CD4-positive, alpha-beta T cell (primary cell): ENCODE measurements at regions not wholly inside any gene's neighbourhood (a gene's known extent, or its start where the extent isn't known, plus 50 kb on each side); places are given as distances from the start of the nearest gene placed in this dataset.

Experiments used
- ATAC-seq: fragments of 200-7000 bp; cut with Tn5 transposase; one replicate; pipeline ENCODE4 v1.10.0; 2022; ENCODE audit warnings: mild to moderate bottlenecking; ENCODE audit not compliant: poor library complexity
- CTCF ChIA-PET: fragments of 350-600 bp; sonication (Branson Sonifier 250); formaldehyde crosslinking; loops from one replicate; lab custom pipeline; 2021; ENCODE audit warnings: antibody characterized with exemption, inconsistent platforms; lab: Charles Lee
- POLR2A ChIA-PET: fragments of 350-600 bp; sonication (Branson Sonifier 250); formaldehyde crosslinking; loops from one replicate; lab custom pipeline; 2021; ENCODE audit warnings: antibody characterized with exemption, inconsistent platforms; lab: Charles Lee
- DNase-seq, 14 experiments: peaks; one replicate each; pipeline ENCODE4 v3.0.0-alpha.2; 2013 to 2020; ENCODE audit warnings: mixed read lengths in 2 of 14
- H3K27ac ChIP-seq, 2 donors: one replicate each; pipeline versions ENCODE4 v1.5.1 to v1.7.0; 2013; ENCODE audit warnings: low read length in 2 of 2, low read depth in 1 of 2, mild to moderate bottlenecking in 1 of 2
- H3K27me3 ChIP-seq, 2 experiments: 1 replicate in 1 of 2; 2 replicates in 1 of 2; pipeline versions ENCODE4 v1.6.1 to v1.7.0; 2013; ENCODE audit warnings: low read length in 2 of 2, control low read depth in 1 of 2, mild to moderate bottlenecking in 1 of 2, moderate library complexity in 1 of 2; ENCODE audit not compliant: insufficient read depth in 2 of 2, control insufficient read depth in 1 of 2
- H3K36me3 ChIP-seq: one replicate; pipeline ENCODE4 v1.6.1; 2013; ENCODE audit warnings: low read length, control low read depth; ENCODE audit not compliant: insufficient read depth
- H3K4me1 ChIP-seq: one replicate; pipeline ENCODE4 v1.6.1; 2013; ENCODE audit warnings: low read length, control low read depth; ENCODE audit not compliant: insufficient read depth
- H3K4me3 ChIP-seq: one replicate; pipeline ENCODE4 v1.5.1; 2013; ENCODE audit warnings: mild to moderate bottlenecking, low read length, moderate library complexity
- H3K9me3 ChIP-seq, 2 experiments: 1 replicate in 1 of 2; 2 replicates in 1 of 2; pipeline versions ENCODE4 v1.6.1 to v1.7.0; 2013; ENCODE audit warnings: low read length in 2 of 2, mild to moderate bottlenecking in 2 of 2, control low read depth in 1 of 2, moderate library complexity in 1 of 2; ENCODE audit not compliant: control insufficient read depth in 1 of 2, insufficient read depth in 1 of 2
- H3K27ac Mint-ChIP-seq: one replicate; pipeline ENCODE4 v1.8.0; 2020; ENCODE audit warnings: mixed read lengths
- H3K27me3 Mint-ChIP-seq: one replicate; pipeline ENCODE4 v1.8.0; 2021; ENCODE audit warnings: mixed read lengths
- H3K36me3 Mint-ChIP-seq: one replicate; pipeline ENCODE4 v1.8.0; 2021; ENCODE audit warnings: low read depth, mixed read lengths
- H3K4me1 Mint-ChIP-seq: one replicate; pipeline ENCODE4 v1.8.0; 2021; ENCODE audit warnings: low read depth, mixed read lengths
- H3K4me3 Mint-ChIP-seq: one replicate; pipeline ENCODE4 v1.8.0; 2020; ENCODE audit warnings: mild to moderate bottlenecking, mixed read lengths
- H3K9me3 Mint-ChIP-seq: one replicate; pipeline ENCODE4 v1.8.0; 2020; ENCODE audit warnings: mixed read lengths
- intact Hi-C, 2 experiments: fragments of 100-400 bp; cut with DNase I in 1 of 2; cut with micrococcal nuclease in 1 of 2; formaldehyde crosslinking; loops; one replicate each; pipeline versions ENCODE4 v1.15.1 to v1.9.0; 2023 to 2025; cut with DNase I, micrococcal nuclease
- TF ChIP-seq, protein P1 (sequence below): fragments of 200-600 bp; IDR thresholded peaks from one replicate; pipeline ENCODE4 v1.8.0; 2022; ENCODE audit warnings: antibody characterized with exemption, mild to moderate bottlenecking

DNA sequence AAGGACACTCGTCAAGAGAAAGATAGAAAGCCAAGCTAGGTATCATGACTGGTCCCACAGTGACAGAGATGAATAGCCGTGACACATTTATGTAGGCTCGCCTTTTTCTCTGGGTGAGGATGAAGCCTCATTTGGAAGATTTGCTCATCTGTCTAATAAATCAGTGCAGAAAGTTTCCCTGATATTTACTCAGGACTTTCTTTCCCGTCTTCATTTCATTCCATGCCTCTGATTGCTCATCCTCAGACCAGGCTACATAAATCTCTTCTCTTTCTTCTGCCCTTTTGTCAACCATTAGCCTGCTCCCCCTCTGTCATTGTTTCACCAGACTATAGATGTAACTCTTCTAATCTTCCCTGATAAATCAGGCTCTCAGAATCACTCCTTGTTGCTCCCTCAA is 361.8 kb upstream of the MEIS1 start:
- no peaks in the 10 kb centered on the region for H3K27me3 Mint-ChIP-seq
- ATAC-seq = no peak
- Histone ChIP-seq H3K27ac (no peak overlapping the region), H3K4me3 (no peak overlapping the region), H3K36me3 (no peaks in the 10 kb centered on the region), H3K4me1 (no peaks in the 10 kb centered on the region), H3K9me3 (peaks cover 0 to 7% of the 10 kb centered on the region in 2 experiments), H3K27me3 (peaks cover 0 to 3% of the 10 kb centered on the region in 2 experiments)
- no peaks in the 10 kb centered on the region for H3K4me1 Mint-ChIP-seq
- DNase-seq = no peak
- H3K4me3 Mint-ChIP-seq = no peak overlapping the region
- no peaks in the 10 kb centered on the region for H3K9me3 Mint-ChIP-seq
- no peak overlapping the region for H3K27ac Mint-ChIP-seq
- H3K36me3 Mint-ChIP-seq = no peaks in the 10 kb centered on the region
- CTCF ChIA-PET = no interaction called here
- intact Hi-C loops = no loop called here
- TF ChIP-seq, protein P1, sequence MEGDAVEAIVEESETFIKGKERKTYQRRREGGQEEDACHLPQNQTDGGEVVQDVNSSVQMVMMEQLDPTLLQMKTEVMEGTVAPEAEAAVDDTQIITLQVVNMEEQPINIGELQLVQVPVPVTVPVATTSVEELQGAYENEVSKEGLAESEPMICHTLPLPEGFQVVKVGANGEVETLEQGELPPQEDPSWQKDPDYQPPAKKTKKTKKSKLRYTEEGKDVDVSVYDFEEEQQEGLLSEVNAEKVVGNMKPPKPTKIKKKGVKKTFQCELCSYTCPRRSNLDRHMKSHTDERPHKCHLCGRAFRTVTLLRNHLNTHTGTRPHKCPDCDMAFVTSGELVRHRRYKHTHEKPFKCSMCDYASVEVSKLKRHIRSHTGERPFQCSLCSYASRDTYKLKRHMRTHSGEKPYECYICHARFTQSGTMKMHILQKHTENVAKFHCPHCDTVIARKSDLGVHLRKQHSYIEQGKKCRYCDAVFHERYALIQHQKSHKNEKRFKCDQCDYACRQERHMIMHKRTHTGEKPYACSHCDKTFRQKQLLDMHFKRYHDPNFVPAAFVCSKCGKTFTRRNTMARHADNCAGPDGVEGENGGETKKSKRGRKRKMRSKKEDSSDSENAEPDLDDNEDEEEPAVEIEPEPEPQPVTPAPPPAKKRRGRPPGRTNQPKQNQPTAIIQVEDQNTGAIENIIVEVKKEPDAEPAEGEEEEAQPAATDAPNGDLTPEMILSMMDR = no peak
- POLR2A ChIA-PET = no interaction called here

DNA sequence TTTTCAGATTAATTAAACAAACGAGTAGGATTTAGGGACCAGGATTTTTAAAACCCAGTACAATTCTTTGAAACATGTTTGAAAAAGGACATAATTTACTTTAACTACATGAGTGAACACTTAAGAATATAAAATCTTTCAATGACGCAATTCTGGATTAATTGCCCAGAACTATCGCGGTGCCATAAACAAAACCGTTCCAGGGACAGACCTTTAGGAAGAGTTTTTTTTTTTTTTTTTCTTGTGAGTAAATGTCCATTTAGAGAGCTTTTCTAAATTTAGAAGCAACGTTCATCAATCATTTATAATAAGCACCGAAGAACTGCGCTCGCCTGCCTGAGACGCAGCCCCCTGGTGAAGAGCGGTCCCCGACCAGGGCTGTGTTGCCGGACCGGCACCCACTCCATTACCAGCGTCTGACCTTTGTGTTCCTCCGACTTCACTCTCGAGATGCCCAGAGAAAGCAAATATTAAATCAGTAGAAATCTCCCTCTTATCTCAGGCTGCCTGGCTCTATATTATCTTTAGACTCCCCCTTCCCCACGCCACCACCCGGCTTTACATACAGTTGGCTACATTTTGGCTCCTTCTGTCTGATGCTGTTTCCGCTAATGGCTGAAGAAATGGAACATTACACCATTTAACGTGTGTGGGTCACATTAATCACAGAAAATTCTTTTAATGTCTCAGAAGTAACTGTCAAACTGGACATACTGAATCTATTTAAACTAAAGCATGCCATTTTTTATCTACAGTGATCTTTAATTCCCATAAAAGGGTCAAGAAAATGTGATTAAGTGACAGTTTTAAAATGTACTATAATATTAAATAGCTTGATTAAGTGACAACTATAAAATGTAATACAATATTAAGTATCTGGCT is 364.0 kb upstream of the MEIS1 start:
- TF ChIP-seq, protein P1 = no peak
- Histone ChIP-seq H3K4me1 (no peaks in the 10 kb centered on the region), H3K36me3 (no peaks in the 10 kb centered on the region), H3K27me3 (peaks cover 0 to 3% of the 10 kb centered on the region in 2 experiments), H3K27ac (no peak overlapping the region), H3K4me3 (no peak overlapping the region), H3K9me3 (peaks cover 0 to 3% of the 10 kb centered on the region in 2 experiments)
- no peaks in the 10 kb centered on the region for H3K36me3 Mint-ChIP-seq
- H3K27me3 Mint-ChIP-seq = no peaks in the 10 kb centered on the region
- POLR2A ChIA-PET = no interaction called here
- intact Hi-C loops = no loop called here
- H3K27ac Mint-ChIP-seq = no peak overlapping the region
- H3K4me3 Mint-ChIP-seq = no peak overlapping the region
- DNase-seq (no peak), ATAC-seq (no peak)
- H3K9me3 Mint-ChIP-seq = no peaks in the 10 kb centered on the region
- CTCF ChIA-PET = no interaction called here
- no peaks in the 10 kb centered on the region for H3K4me1 Mint-ChIP-seq

GRCh38 chr2:66069937-66070720 is 364.8 kb upstream of the MEIS1 start:
- ATAC-seq = no peak
- Mint-ChIP-seq H3K27me3 (no peaks in the 10 kb centered on the region), H3K4me3 (no peak overlapping the region), H3K9me3 (no peaks in the 10 kb centered on the region), H3K27ac (no peak overlapping the region), H3K4me1 (no peaks in the 10 kb centered on the region), H3K36me3 (no peaks in the 10 kb centered on the region)
- peaks cover 0 to 3% of the 10 kb centered on the region in 2 experiments for H3K9me3 ChIP-seq
- CTCF ChIA-PET = no interaction called here
- POLR2A ChIA-PET = no interaction called here
- no peak overlapping the region for H3K27ac ChIP-seq
- DNase-seq = no peak
- peaks cover 0 to 3% of the 10 kb centered on the region in 2 experiments for H3K27me3 ChIP-seq
- H3K4me1 ChIP-seq = no peaks in the 10 kb centered on the region
- intact Hi-C loops = no loop called here
- no peak overlapping the region for H3K4me3 ChIP-seq
- H3K36me3 ChIP-seq = no peaks in the 10 kb centered on the region
- TF ChIP-seq, protein P1 = no peak
